ENCODE measurements at regions not wholly inside any gene's neighbourhood (a gene's known extent, or its start where the extent isn't known, plus 50 kb on each side); places are given as distances from the start of the nearest gene placed in this dataset.

- Histone ChIP-seq H3F3A (ENCODE audit: insufficient read depth, low read length) (no peaks in the 10 kb centered on the region), H2AFZ (ENCODE audit: low read length) (no peak overlapping the region), H3K4me2 (ENCODE audit: low read depth, low read length) (no peak overlapping the region), H3K36me3 (replicated peaks; ENCODE audit: insufficient read depth, low read length) (no peaks in the 10 kb centered on the region), H3K27me3 (replicated peaks; ENCODE audit: insufficient read depth, low read length) (no peaks in the 10 kb centered on the region), H3K27ac (ENCODE audit: low read length) (no peak overlapping the region), H3K9ac (ENCODE audit: low read length) (no peak overlapping the region), H3K79me2 (ENCODE audit: low read length) (no peaks in the 10 kb centered on the region), H4K20me1 (ENCODE audit: insufficient read depth, low read length) (no peaks in the 10 kb centered on the region), H3K4me3 (ENCODE audit: low read length) (no peak overlapping the region), H3K4me1 (ENCODE audit: low read length) (no peaks in the 10 kb centered on the region), H3K9me3 (replicated peaks; ENCODE audit: insufficient read depth, low read length) (no peaks in the 10 kb centered on the region), H3K9me2 (replicated peaks; ENCODE audit: insufficient read depth, low read length) (no peaks in the 10 kb centered on the region)
- no peak for DNase-seq
- TF ChIP-seq EZH2 (optimal IDR thresholded peaks at IDR 0.05; ENCODE audit: low read depth, low read length): no peak
- TF ChIP-seq, protein P1, sequence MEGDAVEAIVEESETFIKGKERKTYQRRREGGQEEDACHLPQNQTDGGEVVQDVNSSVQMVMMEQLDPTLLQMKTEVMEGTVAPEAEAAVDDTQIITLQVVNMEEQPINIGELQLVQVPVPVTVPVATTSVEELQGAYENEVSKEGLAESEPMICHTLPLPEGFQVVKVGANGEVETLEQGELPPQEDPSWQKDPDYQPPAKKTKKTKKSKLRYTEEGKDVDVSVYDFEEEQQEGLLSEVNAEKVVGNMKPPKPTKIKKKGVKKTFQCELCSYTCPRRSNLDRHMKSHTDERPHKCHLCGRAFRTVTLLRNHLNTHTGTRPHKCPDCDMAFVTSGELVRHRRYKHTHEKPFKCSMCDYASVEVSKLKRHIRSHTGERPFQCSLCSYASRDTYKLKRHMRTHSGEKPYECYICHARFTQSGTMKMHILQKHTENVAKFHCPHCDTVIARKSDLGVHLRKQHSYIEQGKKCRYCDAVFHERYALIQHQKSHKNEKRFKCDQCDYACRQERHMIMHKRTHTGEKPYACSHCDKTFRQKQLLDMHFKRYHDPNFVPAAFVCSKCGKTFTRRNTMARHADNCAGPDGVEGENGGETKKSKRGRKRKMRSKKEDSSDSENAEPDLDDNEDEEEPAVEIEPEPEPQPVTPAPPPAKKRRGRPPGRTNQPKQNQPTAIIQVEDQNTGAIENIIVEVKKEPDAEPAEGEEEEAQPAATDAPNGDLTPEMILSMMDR (IDR thresholded peaks at IDR 0.05; ENCODE audit: low read length): no peak
These were observed 305.8 kb upstream of the THBS1 start for GRCh38 chr15:39275066-39275465.

GRCh38 chr15:39279311-39279710, 301.6 kb upstream of the THBS1 start:
- H2AFZ ChIP-seq (ENCODE audit: low read length): no peak overlapping the region

DNA sequence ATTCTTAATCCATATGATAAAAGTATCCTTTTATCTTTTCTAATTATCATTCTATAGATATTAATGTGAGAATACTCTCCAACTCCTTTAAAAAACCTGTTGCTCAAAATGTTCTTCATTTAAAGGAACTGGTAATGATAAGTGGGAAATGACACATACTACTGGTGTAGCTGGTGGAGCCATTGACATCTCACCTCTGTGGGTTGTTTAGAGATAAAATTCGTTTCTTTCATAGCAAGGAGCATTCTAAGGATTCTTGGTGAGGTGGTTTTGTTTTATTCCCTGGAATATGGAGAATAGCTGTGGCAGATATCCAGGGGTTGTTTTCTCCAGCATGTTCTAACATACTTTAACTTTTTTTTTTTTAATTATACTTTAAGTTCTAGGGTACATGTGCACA, 299.8 kb upstream of the THBS1 start:
- Histone ChIP-seq H2AFZ (ENCODE audit: low read length) (no peak overlapping the region), H3K9me2 (replicated peaks; ENCODE audit: insufficient read depth, low read length) (no peaks in the 10 kb centered on the region), H3K36me3 (replicated peaks; ENCODE audit: insufficient read depth, low read length) (no peaks in the 10 kb centered on the region), H3K27ac (ENCODE audit: low read length) (no peak overlapping the region), H3K79me2 (ENCODE audit: low read length) (no peaks in the 10 kb centered on the region), H4K20me1 (ENCODE audit: insufficient read depth, low read length) (no peaks in the 10 kb centered on the region), H3K9me3 (replicated peaks; ENCODE audit: insufficient read depth, low read length) (no peaks in the 10 kb centered on the region), H3K27me3 (replicated peaks; ENCODE audit: insufficient read depth, low read length) (no peaks in the 10 kb centered on the region), H3F3A (ENCODE audit: insufficient read depth, low read length) (no peaks in the 10 kb centered on the region), H3K9ac (ENCODE audit: low read length) (no peak overlapping the region), H3K4me1 (ENCODE audit: low read length) (no peaks in the 10 kb centered on the region), H3K4me2 (ENCODE audit: low read depth, low read length) (no peak overlapping the region), H3K4me3 (ENCODE audit: low read length) (no peak overlapping the region)
- no peak for TF ChIP-seq EZH2 (optimal IDR thresholded peaks at IDR 0.05; ENCODE audit: low read depth, low read length)
- TF ChIP-seq, protein P1 (IDR thresholded peaks at IDR 0.05; ENCODE audit: low read length): no peak
- TF ChIP-seq EZH2phosphoT487 (IDR thresholded peaks at IDR 0.05; ENCODE audit: low read length): no peak
- DNase-seq: no peak

More at GRCh38 chr15:39279311-39279710, 301.6 kb upstream of the THBS1 start:
- Histone ChIP-seq H3K4me2 (ENCODE audit: low read depth, low read length) (no peak overlapping the region), H3K79me2 (ENCODE audit: low read length) (no peaks in the 10 kb centered on the region), H3F3A (ENCODE audit: insufficient read depth, low read length) (no peaks in the 10 kb centered on the region), H3K9me2 (replicated peaks; ENCODE audit: insufficient read depth, low read length) (no peaks in the 10 kb centered on the region), H3K9ac (ENCODE audit: low read length) (no peak overlapping the region), H3K27ac (ENCODE audit: low read length) (no peak overlapping the region), H4K20me1 (ENCODE audit: insufficient read depth, low read length) (no peaks in the 10 kb centered on the region), H3K4me1 (ENCODE audit: low read length) (no peaks in the 10 kb centered on the region), H3K27me3 (replicated peaks; ENCODE audit: insufficient read depth, low read length) (no peaks in the 10 kb centered on the region), H3K36me3 (replicated peaks; ENCODE audit: insufficient read depth, low read length) (no peaks in the 10 kb centered on the region), H3K4me3 (ENCODE audit: low read length) (no peak overlapping the region), H3K9me3 (replicated peaks; ENCODE audit: insufficient read depth, low read length) (no peaks in the 10 kb centered on the region)
- DNase-seq: no peak
- TF ChIP-seq EZH2phosphoT487 (IDR thresholded peaks at IDR 0.05; ENCODE audit: low read length) (no peak), EZH2 (optimal IDR thresholded peaks at IDR 0.05; ENCODE audit: low read depth, low read length) (no peak)
- TF ChIP-seq, protein P1 (IDR thresholded peaks at IDR 0.05; ENCODE audit: low read length): no peak

All from MM.1S (cell line).